GM12878 (cell line): ENCODE measurements at regions not wholly inside any gene's neighbourhood (a gene's known extent, or its start where the extent isn't known, plus 50 kb on each side); places are given as distances from the start of the nearest gene placed in this dataset.

Experiments
- ATAC-seq: fragments of 200-7000 bp; cut with Tn5 transposase; 3 replicates; pipeline ENCODE4 v1.9.1; 2020; ENCODE audit warnings: mild to moderate bottlenecking, moderate library complexity
- BruUV-seq: library from RNA; stranded (reverse); fragments of 400-500 nt; replicated peaks from 2 replicates; lab custom pipeline; 2021; lab: Mats Ljungman, UMichigan
- CTCF ChIA-PET: fragments of 300-600 bp; sonication (Branson Sonifier 250); formaldehyde crosslinking; extraction: SDS; loops from one replicate; lab custom pipeline; 2021; ENCODE audit warnings: inconsistent platforms; lab: Yijun Ruan, JAX
- POLR2A ChIA-PET: fragments of 350-600 bp; formaldehyde crosslinking; extraction: SDS; loops from one replicate; lab custom pipeline; 2021; ENCODE audit warnings: inconsistent platforms; lab: Charles Lee
- RAD21 ChIA-PET: fragments of 300-600 bp; sonication (Branson Sonifier 250); formaldehyde crosslinking; loops from one replicate; lab custom pipeline; 2023; ENCODE audit warnings: antibody characterized with exemption; ENCODE audit not compliant: unreplicated experiment; lab: Charles Lee
- SMC1A ChIA-PET: fragments of 300-600 bp; sonication (Branson Sonifier 250); formaldehyde crosslinking; loops from one replicate; lab custom pipeline; 2023; ENCODE audit not compliant: unreplicated experiment, uncharacterized antibody; lab: Charles Lee
- DNase-seq: peaks from one replicate; pipeline ENCODE4 v3.0.0-alpha.2; 2011; ENCODE audit warnings: low read depth, low spot score
- FAIRE-seq: peaks from 3 replicates; lab custom pipeline; 2011; peaks lifted over from hg19 to GRCh38; lab: Jason Lieb, UNC
- H2AFZ ChIP-seq: 2 replicates; pipeline ENCODE4 v1.6.0; 2011; ENCODE audit warnings: low read depth, low read length, control low read depth; ENCODE audit not compliant: control insufficient read depth
- H3K27ac ChIP-seq: 2 replicates; pipeline ENCODE4 v1.5.1; 2011; ENCODE audit warnings: control low read depth; ENCODE audit not compliant: control insufficient read depth, insufficient read depth
- H3K27me3 ChIP-seq, 2 experiments: replicated peaks in 1 of 2; 2 replicates each; pipeline versions ENCODE4 v1.6.0 to v1.6.1; 2011; ENCODE audit warnings: low read length in 1 of 2; ENCODE audit not compliant: control insufficient read depth in 2 of 2, insufficient read depth in 2 of 2
- H3K36me3 ChIP-seq, 2 experiments: 2 replicates each; pipeline ENCODE4 v1.5.1; 2011; ENCODE audit warnings: low read length in 1 of 2; ENCODE audit not compliant: control insufficient read depth in 2 of 2, insufficient read depth in 2 of 2
- H3K4me1 ChIP-seq: 2 replicates; pipeline ENCODE4 v1.6.1; 2011; ENCODE audit warnings: mild to moderate bottlenecking, low read length, moderate library complexity, mixed read lengths; ENCODE audit not compliant: control insufficient read depth, insufficient read depth
- H3K4me2 ChIP-seq: 2 replicates; pipeline ENCODE4 v1.6.0; 2011; ENCODE audit warnings: control low read depth; ENCODE audit not compliant: control insufficient read depth, insufficient read depth
- H3K4me3 ChIP-seq: fragments of 200-600 bp; sonication (generic); 2 replicates; pipeline ENCODE4 v1.5.1; 2016
- H3K79me2 ChIP-seq: 2 replicates; pipeline ENCODE4 v1.6.0; 2011; ENCODE audit warnings: low read length; ENCODE audit not compliant: control insufficient read depth, insufficient read depth
- H3K9ac ChIP-seq: 2 replicates; pipeline ENCODE4 v1.8.0; 2011; ENCODE audit warnings: low read length, control low read depth, mixed read lengths; ENCODE audit not compliant: control insufficient read depth, insufficient read depth
- H3K9me3 ChIP-seq: replicated peaks from 3 replicates; pipeline ENCODE4 v1.5.1; 2011; ENCODE audit warnings: mild to moderate bottlenecking, low read length; ENCODE audit not compliant: control insufficient read depth, insufficient read depth
- H4K20me1 ChIP-seq: 2 replicates; pipeline ENCODE4 v1.6.0; 2011; ENCODE audit not compliant: control insufficient read depth, insufficient read depth
- BACH1 ChIP-seq: fragments of 450-650 bp; IDR thresholded peaks from 2 replicates; pipeline ENCODE4 v1.6.1; 2017; ENCODE audit warnings: mild to moderate bottlenecking, borderline replicate concordance
- CREB1 ChIP-seq: IDR thresholded peaks from 2 replicates; pipeline ENCODE4 v1.6.1; 2012; ENCODE audit warnings: low read depth, mild to moderate bottlenecking, inconsistent platforms
- CTCF ChIP-seq, 3 experiments: IDR thresholded peaks in 2 of 3; conservative IDR thresholded peaks in 1 of 3; 2 replicates each; pipeline ENCODE4 v1.5.1; 2011; ENCODE audit warnings: low read depth in 3 of 3, low read length in 3 of 3, mild to moderate bottlenecking in 3 of 3, control low read depth in 2 of 3, moderate library complexity in 2 of 3, inconsistent platforms in 1 of 3, mixed read lengths in 1 of 3; ENCODE audit not compliant: control insufficient read depth in 2 of 3, insufficient read depth in 1 of 3; ENCODE audit errors: extremely low read depth in 1 of 3
- EED ChIP-seq: sonication (generic); IDR thresholded peaks from 2 replicates; pipeline ENCODE4 v1.6.1; 2016; ENCODE audit warnings: antibody characterized with exemption, low read depth
- JUNB ChIP-seq: IDR thresholded peaks from 2 replicates; pipeline ENCODE4 v1.6.1; 2016; ENCODE audit warnings: antibody characterized with exemption, mild to moderate bottlenecking
- MAX ChIP-seq: IDR thresholded peaks from 2 replicates; pipeline ENCODE4 v1.6.1; 2012; ENCODE audit warnings: low read depth, low read length, improper control_type of control experiment
- POU2F2 ChIP-seq: IDR thresholded peaks from 3 replicates; pipeline ENCODE4 v1.6.1; 2011; ENCODE audit warnings: low read depth, mild to moderate bottlenecking, low read length, borderline replicate concordance
- REST ChIP-seq: IDR thresholded peaks from 2 replicates; pipeline ENCODE4 v1.6.1; 2012; ENCODE audit warnings: mild to moderate bottlenecking, low read depth, low read length
- SMAD5 ChIP-seq: IDR thresholded peaks from 2 replicates; pipeline ENCODE4 v1.6.1; 2016; ENCODE audit warnings: antibody characterized with exemption, low read depth
- USF2 ChIP-seq: IDR thresholded peaks from 2 replicates; pipeline ENCODE4 v1.6.1; 2011; ENCODE audit warnings: low read depth, low read length, improper control_type of control experiment, borderline replicate concordance
- ZBTB40 ChIP-seq: fragments of 450-650 bp; IDR thresholded peaks from 2 replicates; pipeline ENCODE4 v1.6.1; 2016; ENCODE audit warnings: mild to moderate bottlenecking, moderate library complexity, borderline replicate concordance
- ZNF217 ChIP-seq: fragments of 450-650 bp; IDR thresholded peaks from 2 replicates; pipeline ENCODE4 v1.6.1; 2017; ENCODE audit warnings: antibody characterized with exemption, mild to moderate bottlenecking
- WGBS: methylation state at CpG from one replicate; pipeline ENCODE4 v1.1.6; 2016; ENCODE audit warnings: low lambda C conversion rate; ENCODE audit not compliant: insufficient replicate concordance, insufficient coverage; ENCODE audit errors: missing lambda C conversion rate; 5-methylcytosine and 5-hydroxymethylcytosine counted together
- in situ Hi-C: fragments of 300-500 bp; cut with MboI; formaldehyde crosslinking; loops from 9 replicates; pipeline ENCODE4 v1.14.3; 2018; ENCODE audit warnings: mixed read lengths
- intact Hi-C: fragments of 100-400 bp; cut with micrococcal nuclease; formaldehyde crosslinking; loops from one replicate; pipeline ENCODE4 v1.14.2; 2022; ENCODE audit not compliant: unreplicated experiment

GRCh38 chr9:94480205-94480604 lies 74.7 kb upstream of the PCAT7 start:
- no peak for ATAC-seq
- BruUV-seq = no TSS peak

More at GRCh38 chr9:94480205-94480604, 74.7 kb upstream of the PCAT7 start:
- Histone ChIP-seq H3K4me2 (no peak overlapping the region), H2AFZ (no peak overlapping the region), H3K27me3 (no peaks in the 10 kb centered on the region)
- DNase-seq (no peak), FAIRE-seq (no peak)
- CTCF ChIA-PET = no interaction called here
- intact Hi-C loops = no loop called here
- no peak for TF ChIP-seq JUNB
- no peak for TF ChIP-seq BACH1
- no peak for TF ChIP-seq CREB1
- no peak for TF ChIP-seq MAX
- no peak for TF ChIP-seq ZBTB40
- TF ChIP-seq USF2 = no peak
- no peak for TF ChIP-seq CTCF (IDR thresholded peaks at IDR 0.05 in 2 of 3, conservative IDR thresholded peaks at IDR 0.05 in 1 of 3; ENCODE audit: control insufficient read depth in 2 of 3, extremely low read depth in 1 of 3, insufficient read depth in 1 of 3, low read depth in 3 of 3, low read length in 3 of 3)
- TF ChIP-seq REST = no peak
- no peak for TF ChIP-seq ZNF217
- no peak for TF ChIP-seq POU2F2
- TF ChIP-seq SMAD5 = no peak
- no peak for TF ChIP-seq EED
- TF ChIP-seq, all 136 proteins: peak for 0
- ChIA-PET SMC1A (no interaction called here), RAD21 (no interaction called here), POLR2A (no interaction called here)
- no peak overlapping the region for H3K9ac ChIP-seq
- H3K79me2 ChIP-seq = no peaks in the 10 kb centered on the region
- H3K9me3 ChIP-seq = no peaks in the 10 kb centered on the region
- H4K20me1 ChIP-seq = no peaks in the 10 kb centered on the region
- 67% methylated on average over 11 of the region's 11 CpGs for WGBS
- H3K36me3 ChIP-seq = no peaks in the 10 kb centered on the region
- H3K4me3 ChIP-seq = no peak overlapping the region
- no peak overlapping the region for H3K27ac ChIP-seq
- H3K4me1 ChIP-seq = no peaks in the 10 kb centered on the region
- in situ Hi-C loops = no loop called here
